Prostate gland (tissue), 2 donors: ENCODE measurements at regions not wholly inside any gene's neighbourhood (a gene's known extent, or its start where the extent isn't known, plus 50 kb on each side); places are given as distances from the start of the nearest gene placed in this dataset.

ENCODE experiments used
- CTCF ChIP-seq, 4 experiments: fragments of 200-600 bp in 2 of 4; fragments of 450-650 bp in 2 of 4; sonication (generic) in 2 of 4; IDR thresholded peaks; 1 replicate in 3 of 4; 2 replicates in 1 of 4; pipeline ENCODE4 v1.5.1; 2016 to 2019; ENCODE audit warnings: antibody characterized with exemption in 4 of 4, mild to moderate bottlenecking in 2 of 4, moderate library complexity in 2 of 4
- POLR2A ChIP-seq: fragments of 450-650 bp; IDR thresholded peaks from one replicate; pipeline ENCODE4 v1.6.1; 2016; ENCODE audit warnings: antibody characterized with exemption, mild to moderate bottlenecking

- TF ChIP-seq CTCF (IDR thresholded peaks at IDR 0.05) (no peak), POLR2A (no peak)
Observed at GRCh38 chr7:45306752-45307305, 149.2 kb downstream of the RAMP3 start.
